Heart left ventricle (tissue), 16 donors: ENCODE measurements at regions not wholly inside any gene's neighbourhood (a gene's known extent, or its start where the extent isn't known, plus 50 kb on each side); places are given as distances from the start of the nearest gene placed in this dataset.

Source experiments
- ATAC-seq, 4 donors: fragments of 200-7000 bp; cut with Tn5 transposase; one replicate each; pipeline ENCODE4 v1.9.1; 2020 to 2022; ENCODE audit warnings: moderate library complexity in 4 of 4, mild to moderate bottlenecking in 3 of 4, moderate number of reproducible peaks in 1 of 4
- DNase-seq, 5 donors: peaks; one replicate each; pipeline ENCODE4 v3.0.0-alpha.2; 2020
- H3K27ac ChIP-seq, 12 donors: fragments of 200-600 bp; sonication (generic) in 4 of 12; one replicate each; pipeline versions ENCODE4 v1.5.0 to v1.8.0; 2016 to 2022; ENCODE audit warnings: mild to moderate bottlenecking in 2 of 12
- H3K27me3 ChIP-seq, 9 donors: fragments of 200-600 bp; sonication (generic) in 2 of 9; one replicate each; pipeline versions ENCODE4 v1.5.1 to v1.8.0; 2016 to 2022; ENCODE audit warnings: mild to moderate bottlenecking in 3 of 9
- H3K36me3 ChIP-seq, 9 donors: fragments of 200-600 bp; sonication (generic) in 2 of 9; one replicate each; pipeline versions ENCODE4 v1.5.0 to v1.8.0; 2018 to 2022; ENCODE audit warnings: mild to moderate bottlenecking in 2 of 9
- H3K4me1 ChIP-seq, 12 donors: fragments of 200-600 bp; sonication (generic) in 4 of 12; one replicate each; pipeline versions ENCODE4 v1.5.0 to v1.8.0; 2016 to 2022; ENCODE audit warnings: mild to moderate bottlenecking in 3 of 12
- H3K4me3 ChIP-seq, 12 donors: fragments of 200-600 bp; sonication (generic) in 4 of 12; one replicate each; pipeline versions ENCODE4 v1.5.0 to v1.8.0; 2017 to 2022; ENCODE audit warnings: mild to moderate bottlenecking in 9 of 12, moderate library complexity in 4 of 12
- H3K9me3 ChIP-seq, 12 donors: fragments of 200-600 bp; sonication (generic) in 4 of 12; one replicate each; pipeline versions ENCODE4 v1.5.0 to v1.8.0; 2016 to 2022; ENCODE audit warnings: mild to moderate bottlenecking in 1 of 12
- CTCF ChIP-seq, 12 donors: fragments of 200-600 bp; sonication (generic) in 4 of 12; IDR thresholded peaks; one replicate each; pipeline versions ENCODE4 v1.5.0 to v1.8.0; 2018 to 2022; ENCODE audit warnings: antibody characterized with exemption in 12 of 12, mild to moderate bottlenecking in 5 of 12
- POLR2A ChIP-seq, 2 donors: fragments of 450-650 bp; IDR thresholded peaks; one replicate each; pipeline ENCODE4 v1.6.1; 2017; ENCODE audit warnings: antibody characterized with exemption in 2 of 2, mild to moderate bottlenecking in 2 of 2, moderate library complexity in 2 of 2
- WGBS, 4 donors: extraction: QIAGEN DNeasy Blood & Tissue Kit in 2 of 4; methylation state at CpG; one replicate each; pipeline versions ENCODE4 v1.1.5 to v1.1.7; 2013 to 2018; 5-methylcytosine and 5-hydroxymethylcytosine counted together
- intact Hi-C, 10 donors: fragments of 100-400 bp; cut with DNase I; formaldehyde crosslinking; loops; one replicate each; pipeline versions ENCODE4 v1.11.1 to v1.14.2; 2022
- donor health status: ischemic (EF 13 %, LVEDD 7.1; RV severe dilation, severe dysfunction).
- donor health status: healthy with polysubstance abuse.
- donor health status: DM: no; HTN: yes; CAD: no.
- donor health status: DM: no; HTN: no; CAD: no.
- donor health status: ischemic (EF 25% LVEDD 6.9; RV normal size, moderate dysfunction).
- donor health status: ischemic (EF 25% LVEDD 5.7; RV mildly dilated, moderate dysfunction).
- donor health status: healthy.
- donor health status: DM: yes; HTN: yes; CAD: no.
- donor health status: ischemic (EF 35%, LVEDD 5.7; RV mildly dilated, moderate dysfunction).
- donor health status: nonischemic (EF 11% LVEDD 7.7; RV severe dilation, severe dysfunction).
- donor health status: DM: yes; HTN: yes; CAD: no.
- donor health status: PGD.
- donor health status: ischemic (EF 29% LVEDD 5.4; RV normal size, mild dysfunction).
- donor health status: nonischemic (EF 23%, LVEDD 6.1; RV moderate dilation, normal function).

GRCh38 chr18:1270081-1270480 is 365.4 kb downstream of the ADCYAP1 start:
- Histone ChIP-seq H3K4me1 (no peaks in the 10 kb centered on the region), H3K27ac (no peak overlapping the region), H3K4me3 (no peak overlapping the region), H3K27me3 (no peaks in the 10 kb centered on the region), H3K36me3 (no peaks in the 10 kb centered on the region), H3K9me3 (no peaks in the 10 kb centered on the region)
- ATAC-seq (no peak), DNase-seq (no peak)
- intact Hi-C loops = no loop called here
- TF ChIP-seq POLR2A (IDR thresholded peaks at IDR 0.05) = no peak
- TF ChIP-seq CTCF (IDR thresholded peaks at IDR 0.05) = no peak
- WGBS, 4 donors = 59 to 68% (median 64%) methylated on average over 2 of the region's 2 CpGs

GRCh38 chr18:1273469-1273868 is 368.8 kb downstream of the ADCYAP1 start:
- no peak for TF ChIP-seq CTCF (IDR thresholded peaks at IDR 0.05)
- TF ChIP-seq POLR2A (IDR thresholded peaks at IDR 0.05) = no peak
- H3K27me3 ChIP-seq = no peaks in the 10 kb centered on the region
- whole genome bisulfite sequencing, 4 donors = 75 to 78% (median 76%) methylated on average over 2 of the region's 2 CpGs
- ATAC-seq (no peak), DNase-seq (no peak)
- H3K9me3 ChIP-seq = no peaks in the 10 kb centered on the region
- H3K4me1 ChIP-seq = no peaks in the 10 kb centered on the region
- intact Hi-C loops = no loop called here
- H3K36me3 ChIP-seq = no peaks in the 10 kb centered on the region
- H3K4me3 ChIP-seq = no peak overlapping the region
- no peak overlapping the region for H3K27ac ChIP-seq

DNA sequence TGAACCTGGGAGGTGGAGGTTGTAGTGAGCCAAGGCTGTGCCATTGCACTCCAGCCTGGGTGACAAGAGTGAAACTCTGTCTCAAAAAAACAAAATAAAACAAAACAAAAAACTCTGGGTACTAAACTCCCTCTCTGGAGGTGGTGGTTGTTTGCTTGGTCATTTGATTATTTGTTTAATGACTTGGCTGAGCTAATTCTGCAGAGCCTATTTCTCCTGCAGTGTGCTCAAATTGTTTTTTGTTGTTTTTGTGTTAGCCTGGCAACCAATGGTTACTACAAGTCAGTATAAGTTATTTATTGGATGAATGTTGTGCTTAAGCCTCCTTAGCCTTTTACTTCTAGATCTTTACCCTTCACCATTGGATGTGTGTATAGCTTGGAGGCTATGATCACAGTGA is 387.5 kb downstream of the ADCYAP1 start:
- TF ChIP-seq CTCF (IDR thresholded peaks at IDR 0.05) (no peak), POLR2A (IDR thresholded peaks at IDR 0.05) (no peak)
- DNase-seq = no peak
- H3K4me3 ChIP-seq = no peak overlapping the region
- no peaks in the 10 kb centered on the region for H3K36me3 ChIP-seq
- no peaks in the 10 kb centered on the region for H3K9me3 ChIP-seq
- intact Hi-C loops = no loop called here
- ATAC-seq = no peak
- H3K27ac ChIP-seq = no peak overlapping the region
- no peaks in the 10 kb centered on the region for H3K27me3 ChIP-seq
- H3K4me1 ChIP-seq = no peaks in the 10 kb centered on the region

DNA sequence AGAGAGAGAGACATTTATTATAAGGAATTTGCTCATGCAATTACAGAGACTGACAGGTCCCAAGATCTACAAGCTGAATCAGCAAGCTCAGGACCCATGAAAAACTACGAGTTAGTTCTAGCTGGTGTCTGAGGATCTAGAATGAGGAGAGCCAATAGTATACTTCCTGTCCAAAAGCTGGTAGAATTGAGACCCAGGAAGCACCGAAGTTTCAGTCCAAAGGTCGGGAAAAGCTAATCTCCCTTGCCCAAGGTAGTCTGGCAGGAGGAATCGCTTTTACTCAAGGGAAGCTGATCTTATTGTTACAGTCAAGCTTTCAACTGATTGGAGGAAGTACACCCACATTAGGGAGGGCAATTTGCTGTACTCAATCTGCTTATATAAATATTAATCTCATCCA is 389.6 kb downstream of the ADCYAP1 start:
- Histone ChIP-seq H3K27me3 (no peaks in the 10 kb centered on the region), H3K27ac (no peak overlapping the region), H3K4me1 (no peaks in the 10 kb centered on the region), H3K4me3 (no peak overlapping the region), H3K36me3 (no peaks in the 10 kb centered on the region), H3K9me3 (no peaks in the 10 kb centered on the region)
- ATAC-seq = no peak
- intact Hi-C loops = no loop called here
- 56 to 72% (median 69%) methylated on average over 4 of the region's 4 CpGs for WGBS, 4 donors
- no peak for TF ChIP-seq CTCF (IDR thresholded peaks at IDR 0.05)
- TF ChIP-seq POLR2A (IDR thresholded peaks at IDR 0.05) = no peak
- DNase-seq = no peak
